SIG-M5 treated with dmso at 0.1 percent for 504 hours (cell line): ENCODE measurements at regions not wholly inside any gene's neighbourhood (a gene's known extent, or its start where the extent isn't known, plus 50 kb on each side); places are given as distances from the start of the nearest gene placed in this dataset.
"Not testable (repeated sequence)": the region's sequence is repeated elsewhere in the genome, so short reads cannot be mapped to it uniquely, and the experiment has no call there.

ENCODE experiments used
- DNase-seq: peaks from one replicate; lab custom pipeline; 2025; ENCODE audit not compliant: unreplicated experiment; lab: John Stamatoyannopoulos, UW

DNA sequence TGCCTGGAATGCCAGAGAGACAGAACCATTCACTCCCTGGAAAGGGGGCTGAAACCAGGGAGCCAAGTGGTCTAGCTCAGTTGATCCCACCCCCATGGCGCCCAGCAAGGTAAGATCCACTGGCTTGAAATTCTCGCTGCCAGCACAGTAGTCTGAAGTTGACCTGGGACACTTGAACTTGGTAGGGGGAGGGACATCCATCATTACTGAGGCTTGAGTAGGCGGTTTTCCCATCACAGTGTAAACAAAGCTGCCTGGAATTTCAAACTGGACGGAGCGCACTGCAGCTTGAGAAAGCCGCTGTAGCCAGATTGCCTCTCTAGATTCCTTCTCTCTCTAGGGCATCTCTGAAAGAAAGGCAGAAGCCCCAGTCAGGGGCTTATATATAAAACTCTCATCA, 310.7 kb upstream of the DPPA4 start:
- no peak for DNase-seq

DNA sequence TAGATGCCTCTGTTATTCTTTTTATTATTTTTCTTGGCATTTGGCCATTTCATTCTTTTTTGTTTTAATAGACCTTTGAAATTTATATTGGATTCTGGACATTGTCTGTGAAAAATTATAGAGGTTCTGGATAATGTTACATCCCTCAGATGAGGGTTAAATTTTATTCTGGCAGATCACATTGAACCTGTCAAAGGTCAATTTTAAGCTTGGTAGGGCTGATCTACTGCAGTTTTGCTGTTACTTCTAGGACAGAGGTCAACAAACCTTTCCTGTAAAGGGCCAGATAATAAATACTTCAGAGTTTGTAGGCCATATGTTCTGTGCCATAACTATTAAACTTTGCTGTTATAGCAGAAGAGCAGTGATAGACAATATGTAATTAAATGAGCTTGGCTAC, 318.9 kb upstream of the DPPA4 start:
- DNase-seq, result no peak

DNA sequence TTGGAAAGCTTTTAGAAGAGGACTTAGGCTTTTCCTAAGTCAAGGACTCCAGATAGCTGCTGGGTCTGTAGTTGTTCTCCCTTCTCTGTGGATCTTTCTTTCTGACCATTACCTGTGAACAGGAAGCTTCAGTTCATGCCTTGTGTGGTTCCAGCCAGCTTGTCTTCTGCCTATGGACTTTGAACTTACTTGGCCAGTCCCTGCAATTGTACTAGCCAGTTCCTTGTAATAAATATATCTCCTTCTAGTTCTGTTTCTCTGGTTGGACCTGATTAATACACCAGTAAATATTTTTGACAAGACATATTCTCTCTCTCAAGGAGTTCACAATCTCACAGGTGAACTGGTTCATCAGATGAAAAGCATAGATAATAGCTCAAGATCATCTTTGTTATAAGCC, 341.3 kb upstream of the DPPA4 start:
- DNase-seq, result no peak

DNA sequence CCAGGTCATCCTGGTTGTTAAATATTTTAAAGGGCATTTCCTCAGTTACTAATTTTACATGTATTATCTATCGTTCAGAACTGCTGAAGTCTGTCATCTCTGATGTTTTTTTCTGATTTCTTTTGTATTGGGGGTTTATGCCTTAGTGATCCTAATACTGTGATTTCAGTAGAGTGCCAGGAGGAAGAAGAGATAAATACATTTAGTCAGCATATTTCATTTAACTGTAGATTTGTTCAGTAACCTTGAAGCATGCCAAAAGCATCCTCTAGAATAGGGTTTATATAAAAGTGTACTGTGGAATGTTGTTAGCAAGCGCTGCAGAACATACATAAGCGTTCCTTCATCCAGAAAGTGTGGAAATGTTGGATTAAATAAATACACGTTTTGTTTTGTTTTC, 342.3 kb upstream of the DPPA4 start:
- no peak for DNase-seq

DNA sequence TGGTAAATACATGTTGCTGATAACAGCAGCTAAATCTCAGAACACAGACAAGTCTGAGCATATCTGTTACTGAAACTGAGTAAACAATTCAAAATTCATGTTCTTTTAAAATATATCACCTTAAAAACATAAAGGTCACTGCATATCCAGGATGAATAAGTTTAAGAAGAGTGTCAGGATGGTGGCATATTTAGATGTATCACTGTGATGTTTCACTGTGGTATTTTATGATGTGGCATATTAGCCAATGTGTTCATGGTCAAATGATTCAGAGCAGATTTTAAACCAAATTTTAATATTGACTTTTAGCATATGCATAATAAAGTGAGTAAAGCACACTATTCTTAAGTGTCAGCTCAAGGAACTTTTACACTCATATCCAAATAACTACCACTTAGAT, 346.4 kb upstream of the DPPA4 start:
- no peak for DNase-seq

DNA sequence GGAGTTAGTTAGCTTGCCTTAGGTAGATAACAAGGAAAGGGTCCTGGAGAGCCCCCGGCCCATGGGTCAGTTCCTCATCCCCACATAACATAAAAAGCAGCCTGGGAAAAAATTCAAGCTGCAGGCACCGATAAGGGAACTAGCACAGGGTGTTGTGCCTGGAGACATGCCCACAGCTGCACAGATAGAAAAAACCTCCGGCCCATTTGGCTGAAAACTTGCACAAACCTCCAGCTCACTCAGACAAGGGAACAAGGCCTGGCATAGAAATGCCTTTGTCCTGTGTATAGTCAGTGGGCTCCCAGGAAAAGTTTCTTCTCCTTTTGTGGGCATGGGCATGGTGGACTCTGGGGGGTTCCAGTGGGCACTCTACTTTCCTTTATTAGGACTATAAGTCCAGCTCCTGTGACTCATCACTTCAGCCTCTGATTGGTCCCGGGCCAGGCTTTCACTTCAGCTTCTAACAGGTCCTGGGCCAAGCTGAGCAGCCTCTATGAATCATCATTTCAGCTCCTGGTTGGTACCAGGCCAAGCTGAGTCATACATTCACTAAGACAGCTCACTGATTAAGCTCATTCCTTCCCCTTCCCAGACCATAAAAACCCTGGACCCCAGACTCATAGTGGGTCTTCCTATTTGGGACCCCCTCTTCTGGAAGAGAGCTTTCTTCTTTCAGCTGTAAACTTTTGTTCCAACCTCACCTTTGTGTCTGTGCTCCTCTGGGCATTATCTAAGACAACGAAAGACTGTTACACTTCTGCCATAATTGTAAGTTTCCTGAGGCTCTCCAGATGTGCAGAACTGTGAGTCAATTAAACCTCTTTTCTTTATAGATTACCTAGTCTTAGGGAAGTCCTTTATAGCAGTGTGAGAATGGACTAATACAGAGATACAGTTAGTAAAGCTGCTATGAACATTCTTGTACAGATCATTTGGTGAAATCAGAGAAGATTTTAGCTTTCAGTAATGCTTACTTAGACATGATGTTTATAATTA, 348.0 kb upstream of the DPPA4 start:
- peak; percentile 20 for DNase-seq

DNA sequence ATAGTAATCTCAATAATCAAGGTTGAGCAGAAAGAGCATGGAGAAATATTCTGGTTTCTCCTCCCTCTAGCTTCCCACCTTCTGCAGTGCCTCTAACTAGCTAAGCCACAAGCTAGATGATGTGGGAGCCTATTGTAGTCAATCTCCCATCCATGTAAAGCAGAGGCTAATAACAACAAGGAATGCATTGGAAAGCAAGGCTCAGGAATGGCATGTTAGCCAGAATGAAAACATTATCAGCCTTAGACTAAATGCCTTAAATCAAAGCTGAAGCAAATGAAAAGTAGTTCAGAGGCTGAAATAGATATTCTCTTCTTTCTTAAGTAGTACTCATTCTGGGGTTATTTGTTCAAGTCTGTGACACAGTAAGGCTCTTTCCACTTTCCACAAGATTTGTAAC, 350.3 kb upstream of the DPPA4 start:
- DNase-seq, result no peak

DNA sequence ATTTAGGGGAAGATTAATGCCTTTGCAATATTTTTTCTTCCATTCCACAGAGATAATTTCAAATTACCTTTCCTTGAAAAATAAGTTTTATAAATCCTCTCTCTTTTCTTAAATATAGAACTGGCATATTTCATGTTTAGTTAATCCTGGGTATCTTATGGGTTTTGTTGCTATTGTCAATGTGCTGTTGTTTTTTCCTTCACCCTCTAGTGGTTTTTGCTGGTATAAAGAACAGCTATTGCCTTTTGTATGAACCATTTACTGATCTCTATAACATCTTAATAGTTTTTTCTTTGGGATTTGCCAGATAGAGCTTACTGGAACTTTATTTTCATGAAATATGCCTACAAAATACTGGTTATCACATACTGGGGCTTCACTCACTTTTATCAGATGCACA, 359.6 kb upstream of the DPPA4 start:
- no peak for DNase-seq

DNA sequence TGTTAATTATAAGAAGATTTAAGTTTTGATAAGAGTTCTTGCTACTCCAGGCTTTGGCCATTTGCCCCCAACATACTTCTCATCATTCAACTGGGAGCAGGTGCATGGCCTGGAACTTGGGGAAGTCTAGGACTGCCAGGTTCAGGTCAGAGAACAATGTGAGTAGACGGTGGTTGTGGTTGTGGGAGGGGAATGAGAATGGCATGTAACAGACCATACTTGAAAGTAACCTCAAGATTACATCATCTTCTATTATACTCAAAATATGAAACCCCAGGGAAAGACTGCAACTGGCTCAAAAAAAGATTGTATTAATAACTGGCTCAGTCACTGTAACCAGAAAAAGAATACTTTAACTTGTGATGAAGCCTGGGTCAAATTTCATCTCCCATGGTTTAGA, 364.9 kb upstream of the DPPA4 start:
- no peak for DNase-seq

DNA sequence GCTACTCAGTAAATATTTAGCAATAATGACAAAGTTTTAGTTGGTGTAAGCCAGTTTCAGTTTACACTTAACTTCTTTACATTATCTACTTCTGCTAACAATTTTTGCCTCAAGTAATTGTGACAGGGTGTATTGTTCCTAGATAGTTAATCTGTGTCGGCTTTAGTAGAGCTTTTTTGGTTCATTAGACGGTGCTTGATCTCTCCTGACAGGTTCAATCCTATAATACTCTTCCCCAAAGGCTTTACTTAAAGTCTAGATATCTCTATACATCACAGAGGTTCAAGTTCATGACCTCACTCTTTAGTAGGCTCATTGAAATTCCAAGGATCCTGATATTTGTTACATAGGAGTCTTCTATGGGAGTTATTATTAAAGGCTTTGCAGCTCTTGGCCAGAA, 365.6 kb upstream of the DPPA4 start:
- DNase-seq, result no peak

DNA sequence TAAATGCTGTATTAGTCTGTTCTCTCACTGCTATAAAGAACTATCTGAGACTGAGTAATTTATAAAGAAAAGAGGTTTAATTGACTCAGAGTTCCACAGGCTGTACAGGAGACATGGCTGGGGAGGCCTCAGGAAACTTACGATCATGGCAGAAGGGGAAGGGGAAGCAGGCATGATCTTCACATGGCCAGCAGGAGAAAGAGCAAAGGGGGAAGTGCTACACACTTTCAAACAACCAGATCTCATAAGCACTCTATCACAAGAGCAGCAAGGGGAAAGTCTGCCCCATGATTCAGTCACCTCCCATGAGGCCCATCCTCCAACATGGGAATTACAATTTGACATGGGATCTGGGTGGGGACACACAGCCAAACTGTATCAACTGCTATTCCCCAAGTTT, 367.8 kb upstream of the DPPA4 start:
- not testable (repeated sequence) for DNase-seq

DNA sequence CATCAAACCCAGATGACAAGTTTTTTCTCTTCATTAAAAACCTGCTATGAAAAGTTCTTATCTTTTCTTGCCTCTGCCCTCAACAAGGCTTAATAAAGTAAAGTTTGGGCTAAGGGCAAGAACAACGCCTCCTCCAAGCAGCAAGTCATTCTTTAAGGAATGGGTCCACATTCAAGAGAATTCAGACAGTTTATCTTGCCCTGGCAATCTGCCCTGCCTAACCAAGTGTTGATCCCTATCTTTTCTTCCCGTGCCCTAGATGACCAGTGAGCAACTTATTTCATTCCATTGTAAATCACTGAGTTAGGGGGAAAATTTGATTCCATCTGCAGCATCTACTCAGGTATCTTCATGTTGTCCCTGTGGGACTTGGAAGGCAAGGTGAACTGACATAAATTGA, 370.3 kb upstream of the DPPA4 start:
- no peak for DNase-seq

DNA sequence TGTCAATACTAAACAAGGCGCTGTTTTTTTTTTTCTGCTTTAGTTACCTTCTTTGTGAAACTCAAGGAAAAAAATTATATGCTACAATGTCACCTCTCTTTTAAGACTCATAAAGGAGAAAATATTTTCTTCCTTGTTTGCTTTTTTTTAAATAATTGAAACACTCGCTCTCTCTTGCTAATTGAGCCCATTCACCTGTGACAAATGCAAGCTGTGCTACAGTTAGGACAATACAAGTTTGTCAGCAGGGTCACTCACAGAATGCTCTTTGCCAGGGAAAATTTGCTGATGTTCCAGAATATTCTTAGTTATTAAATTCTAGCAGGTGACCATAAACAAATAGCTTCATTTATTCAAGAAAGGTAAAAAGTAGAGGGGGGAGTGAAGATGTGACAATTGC, 375.9 kb upstream of the DPPA4 start:
- DNase-seq, result no peak

DNA sequence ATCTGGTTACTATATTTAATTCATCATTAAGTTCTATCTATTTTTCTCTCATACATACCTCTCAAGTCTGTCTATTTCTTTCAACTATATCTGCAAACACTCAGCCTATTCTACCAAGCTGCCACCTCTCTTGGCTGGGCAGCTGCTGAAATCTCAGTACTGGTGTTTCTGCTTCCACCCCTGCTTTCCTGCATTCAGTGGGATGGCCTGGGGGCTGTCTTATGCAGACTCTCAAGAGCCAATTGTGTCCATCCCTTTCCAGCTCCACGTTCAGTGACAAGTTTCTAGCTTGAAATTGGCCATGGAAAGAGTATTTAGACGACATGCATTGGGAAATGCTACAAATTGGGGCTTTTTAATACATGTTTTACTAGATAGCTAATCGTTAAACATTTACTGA, 378.4 kb upstream of the DPPA4 start:
- no peak for DNase-seq

DNA sequence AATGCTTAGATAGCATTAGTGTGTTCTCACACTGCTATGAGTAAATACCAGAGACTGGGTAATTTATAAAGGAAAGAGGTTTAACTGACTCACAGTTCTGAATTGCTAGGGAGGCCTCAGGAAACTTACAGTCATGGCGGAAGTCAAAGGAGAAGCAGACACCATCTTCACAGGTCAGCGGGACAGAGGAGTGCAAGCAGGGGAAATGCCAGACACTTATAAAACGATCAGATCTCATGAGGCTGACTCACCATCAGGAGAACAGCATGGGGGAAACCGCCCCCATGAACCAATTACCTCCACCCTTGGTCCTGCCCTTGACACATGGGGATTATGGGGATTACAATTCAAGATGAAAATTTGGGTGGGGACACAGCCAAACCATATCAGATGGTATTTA, 381.5 kb upstream of the DPPA4 start:
- no peak for DNase-seq

DNA sequence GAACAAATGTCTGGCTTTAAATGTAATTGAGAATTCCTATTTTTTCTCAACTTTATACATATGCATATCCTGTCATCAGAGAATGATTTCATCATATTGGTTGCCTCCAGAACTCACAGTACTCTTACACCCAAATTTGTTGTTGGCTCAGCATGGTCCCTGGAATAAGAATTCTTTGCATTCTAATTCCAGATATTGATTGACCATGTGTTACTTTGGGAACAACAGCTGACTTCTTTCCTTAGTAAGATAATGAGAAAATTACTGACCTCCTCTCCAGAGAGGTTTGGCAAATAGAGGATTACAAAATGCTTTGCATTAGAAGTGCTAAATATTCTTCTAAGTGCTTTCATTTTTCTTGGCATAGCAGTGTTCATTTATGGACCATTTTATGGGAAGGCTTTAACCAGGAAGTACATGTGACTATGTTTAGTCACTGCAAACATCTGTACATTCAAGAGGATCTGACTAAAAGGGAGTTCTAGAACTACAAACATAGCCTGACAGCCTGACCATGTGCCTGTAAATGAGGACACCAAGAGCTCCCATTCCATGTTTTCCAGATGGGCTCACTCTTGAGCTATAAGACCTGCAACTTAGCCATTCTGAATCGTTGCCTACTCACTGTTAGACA, 391.6 kb upstream of the DPPA4 start:
- no peak for DNase-seq

DNA sequence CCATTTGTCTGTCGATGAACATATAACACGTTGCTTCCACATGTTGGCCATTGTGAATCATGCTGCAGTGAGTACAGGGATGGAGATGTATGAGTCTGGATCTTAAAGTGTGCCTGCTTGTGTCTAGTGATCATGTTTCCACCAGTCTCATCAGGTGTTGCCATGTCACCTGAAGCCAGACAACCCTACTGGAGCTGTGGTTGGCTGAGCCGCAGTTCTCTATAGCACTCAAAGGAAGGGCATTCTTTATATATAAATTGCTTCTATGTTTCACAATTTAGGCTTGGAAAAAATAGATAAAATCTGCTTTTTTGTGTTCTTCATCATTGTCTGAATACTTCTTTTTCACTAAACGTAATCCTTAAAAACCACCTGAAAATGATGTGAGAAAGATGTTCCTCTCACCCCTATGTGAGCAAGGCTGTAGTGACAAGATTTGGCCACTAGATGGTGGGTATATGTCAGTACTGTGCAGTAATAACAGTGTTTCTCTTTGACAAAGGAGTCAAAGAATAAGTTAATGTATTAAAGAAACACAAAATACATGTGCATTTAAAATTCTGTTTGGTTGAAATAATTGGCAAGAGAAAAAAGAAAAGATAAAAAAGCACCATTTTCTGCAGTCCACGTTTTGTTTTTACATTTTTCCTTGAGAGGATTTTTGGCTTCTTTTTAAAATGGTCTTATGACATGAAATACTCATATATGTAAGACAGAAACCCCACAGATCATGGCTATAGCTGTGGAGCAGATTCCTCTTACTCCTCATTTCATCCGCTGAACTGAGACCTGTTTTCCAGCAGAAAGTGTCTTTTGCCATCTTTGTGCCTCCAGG, 394.5 kb upstream of the DPPA4 start:
- peak; percentile 50 for DNase-seq

DNA sequence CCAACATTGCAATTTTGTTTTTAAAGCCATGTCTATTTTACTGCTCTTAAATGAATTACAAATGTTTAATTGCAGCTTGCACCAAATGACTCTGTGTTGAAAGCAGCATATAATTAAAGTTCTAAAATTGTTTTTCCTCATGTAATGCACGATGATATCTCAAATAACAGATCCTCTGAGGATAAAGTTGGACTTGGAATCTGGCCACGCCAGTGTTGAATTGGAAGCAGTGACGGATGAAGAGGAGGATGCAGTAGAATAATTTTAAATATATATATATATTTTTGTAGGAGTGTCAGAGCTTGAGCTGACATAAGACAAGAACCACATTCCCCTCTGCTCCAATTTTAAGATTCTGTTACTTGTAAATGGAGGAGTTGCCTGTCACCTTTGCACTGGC, 406.6 kb upstream of the DPPA4 start:
- DNase-seq, result no peak

DNA sequence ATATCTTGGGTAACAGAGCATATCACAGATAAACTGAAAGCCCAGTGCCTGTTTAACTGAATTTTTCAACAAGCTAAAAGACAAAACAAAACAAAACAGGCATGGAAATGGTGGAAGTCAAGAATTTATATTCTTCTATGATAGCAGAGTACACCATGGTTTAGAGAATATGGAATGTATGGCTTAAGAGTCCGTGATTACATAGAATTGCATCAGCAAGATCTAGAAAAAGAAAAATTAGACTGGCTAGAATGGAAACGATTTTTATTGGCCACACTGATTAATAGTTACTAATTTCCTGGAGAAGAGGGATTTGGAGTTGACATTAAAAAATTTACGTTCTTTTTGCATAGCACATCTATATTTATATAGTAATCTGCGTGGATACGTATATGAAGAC, 435.2 kb upstream of the DPPA4 start:
- no peak for DNase-seq

DNA sequence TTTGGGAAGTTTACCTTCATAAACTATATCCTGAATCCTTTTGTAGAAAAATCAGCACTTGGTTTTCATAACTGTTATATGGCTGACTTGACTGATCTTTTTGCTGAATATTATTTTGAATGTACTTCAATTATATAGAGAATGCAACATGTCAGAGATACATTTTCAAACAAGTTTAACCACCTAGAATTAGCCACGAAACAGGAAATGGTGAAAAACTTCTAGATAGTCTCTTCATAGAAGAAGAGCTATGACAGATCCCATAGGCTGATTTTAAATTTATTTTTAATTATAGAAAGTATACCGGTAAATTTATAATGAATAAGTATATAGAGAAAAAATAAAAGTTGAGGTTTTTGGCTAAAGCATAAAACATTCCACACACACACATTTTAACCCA, 436.8 kb upstream of the DPPA4 start:
- DNase-seq, result no peak

DNA sequence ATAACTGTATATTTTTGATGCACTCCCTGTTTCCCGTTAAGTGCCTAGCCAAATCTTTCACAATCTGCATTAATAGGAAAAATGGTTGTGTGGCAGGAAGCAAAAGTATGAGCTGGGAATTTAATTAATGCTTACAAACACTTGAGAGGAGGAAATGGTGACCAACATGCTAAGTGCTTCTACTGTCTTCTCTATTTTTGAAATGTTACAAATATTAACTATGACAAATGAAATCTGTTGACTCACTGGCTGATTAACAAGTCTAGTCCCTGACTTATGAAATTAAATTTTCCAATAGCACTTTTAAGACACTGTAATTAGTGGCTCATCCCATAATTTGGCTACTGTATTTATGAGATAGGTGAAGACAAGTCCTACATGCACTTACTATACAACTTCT, 446.9 kb upstream of the DPPA4 start:
- DNase-seq, result no peak
